B cell (primary cell): ENCODE measurements at regions not wholly inside any gene's neighbourhood (a gene's known extent, or its start where the extent isn't known, plus 50 kb on each side); places are given as distances from the start of the nearest gene placed in this dataset.

Source experiments
- ATAC-seq: fragments of 200-7000 bp; cut with Tn5 transposase; one replicate; pipeline ENCODE4 v1.10.0; 2021; ENCODE audit warnings: low read depth, mild to moderate bottlenecking, moderate number of reproducible peaks, moderate library complexity
- CTCF ChIA-PET: fragments of 350-600 bp; sonication (Branson Sonifier 250); formaldehyde crosslinking; loops from one replicate; lab custom pipeline; 2021; ENCODE audit warnings: antibody characterized with exemption, inconsistent platforms; lab: Charles Lee
- POLR2A ChIA-PET: fragments of 350-600 bp; sonication (Branson Sonifier 250); formaldehyde crosslinking; loops from one replicate; lab custom pipeline; 2021; ENCODE audit warnings: antibody characterized with exemption; lab: Charles Lee
- DNase-seq: peaks from one replicate; pipeline ENCODE4 v3.0.0; 2013
- H2AFZ ChIP-seq: 2 replicates; pipeline ENCODE4 v1.6.1; 2012; ENCODE audit warnings: mild to moderate bottlenecking, low read depth, low read length; ENCODE audit not compliant: insufficient read depth, poor library complexity, severe bottlenecking
- H3K27ac ChIP-seq, 2 donors: 1 replicate in 1 of 2; 2 replicates in 1 of 2; pipeline ENCODE4 v1.5.1; 2012 to 2013; ENCODE audit warnings: low read length in 2 of 2, mild to moderate bottlenecking in 2 of 2, moderate library complexity in 1 of 2
- H3K27me3 ChIP-seq, 4 experiments: fragments of 200-600 bp in 1 of 4; sonication (generic) in 1 of 4; replicated peaks in 1 of 4; 1 replicate in 2 of 4; 2 replicates in 2 of 4; pipeline versions ENCODE4 v1.6.1 to v1.7.0; 2013 to 2016; ENCODE audit warnings: low read length in 3 of 4, mild to moderate bottlenecking in 2 of 4, mixed read lengths in 1 of 4, moderate library complexity in 1 of 4; ENCODE audit not compliant: insufficient read depth in 4 of 4, control insufficient read depth in 3 of 4; ENCODE audit errors: control extremely low read depth in 1 of 4
- H3K36me3 ChIP-seq, 2 experiments: replicated peaks in 1 of 2; 1 replicate in 1 of 2; 2 replicates in 1 of 2; pipeline versions ENCODE4 v1.6.1 to v1.7.1; 2013; ENCODE audit warnings: low read length in 1 of 2; ENCODE audit not compliant: insufficient read depth in 2 of 2, control insufficient read depth in 1 of 2; ENCODE audit errors: control extremely low read depth in 1 of 2, extremely low read depth in 1 of 2
- H3K4me1 ChIP-seq, 2 donors: fragments of 200-600 bp in 1 of 2; sonication (generic) in 1 of 2; 1 replicate in 1 of 2; 2 replicates in 1 of 2; pipeline versions ENCODE4 v1.5.1 to v1.6.1; 2013 to 2017; ENCODE audit warnings: low read length in 2 of 2; ENCODE audit not compliant: control insufficient read depth in 2 of 2, insufficient read depth in 2 of 2
- H3K4me2 ChIP-seq: replicated peaks from 2 replicates; pipeline ENCODE3; 2012; ENCODE audit warnings: mild to moderate bottlenecking, low read depth, low read length; ENCODE audit not compliant: poor library complexity, severe bottlenecking
- H3K4me3 ChIP-seq, 5 experiments: fragments of 200-600 bp in 1 of 5; sonication (generic) in 1 of 5; 1 replicate in 3 of 5; 2 replicates in 2 of 5; pipeline versions ENCODE4 v1.5.1 to v1.7.0; 2011 to 2016; ENCODE audit warnings: low read length in 4 of 5, mild to moderate bottlenecking in 4 of 5, low read depth in 2 of 5, control low read depth in 1 of 5, moderate library complexity in 1 of 5; ENCODE audit not compliant: insufficient read depth in 1 of 5; ENCODE audit errors: control extremely low read depth in 1 of 5, extremely low read depth in 1 of 5
- H3K79me2 ChIP-seq: fragments of 200-600 bp; sonication (generic); one replicate; pipeline ENCODE4 v1.6.0; 2016; ENCODE audit warnings: low read length; ENCODE audit not compliant: control insufficient read depth, insufficient read depth
- H3K9ac ChIP-seq: fragments of 200-600 bp; sonication (generic); 2 replicates; pipeline ENCODE4 v1.6.1; 2017; ENCODE audit warnings: mild to moderate bottlenecking, low read length, moderate library complexity
- H3K9me3 ChIP-seq, 3 donors: one replicate each; pipeline versions ENCODE4 v1.6.1 to v1.7.1; 2013; ENCODE audit warnings: low read length in 2 of 3; ENCODE audit not compliant: control insufficient read depth in 2 of 3, insufficient read depth in 1 of 3; ENCODE audit errors: control extremely low read depth in 1 of 3
- H4K20me1 ChIP-seq: 2 replicates; pipeline ENCODE4 v1.6.0; 2012; ENCODE audit warnings: mild to moderate bottlenecking, low read length; ENCODE audit not compliant: insufficient read depth, control insufficient read depth, poor library complexity, severe bottlenecking
- H3K27ac Mint-ChIP-seq: one replicate; pipeline ENCODE4 v1.8.0; 2021; ENCODE audit warnings: mixed read lengths
- H3K27me3 Mint-ChIP-seq: one replicate; pipeline ENCODE4 v1.8.0; 2021; ENCODE audit warnings: mixed read lengths
- H3K4me1 Mint-ChIP-seq: one replicate; pipeline ENCODE4 v1.8.0; 2021; ENCODE audit warnings: mixed read lengths
- H3K4me3 Mint-ChIP-seq: one replicate; pipeline ENCODE4 v1.8.0; 2021; ENCODE audit warnings: mixed read lengths
- H3K9me3 Mint-ChIP-seq: one replicate; pipeline ENCODE4 v1.8.0; 2022; ENCODE audit warnings: mixed read lengths; ENCODE audit not compliant: insufficient read depth
- CTCF ChIP-seq: fragments of 200-600 bp; IDR thresholded peaks from one replicate; pipeline ENCODE4 v1.8.0; 2022; ENCODE audit warnings: antibody characterized with exemption, mild to moderate bottlenecking
- EZH2 ChIP-seq: IDR thresholded peaks from 2 replicates; pipeline ENCODE4 v1.6.1; 2012; ENCODE audit warnings: borderline replicate concordance, low read depth, mild to moderate bottlenecking, moderate library complexity, low read length; ENCODE audit not compliant: insufficient read depth, poor library complexity, severe bottlenecking
- WGBS: methylation state at CpG from one replicate; pipeline ENCODE4 v1.1.5; 2013; ENCODE audit warnings: missing lambda C conversion rate; ENCODE audit not compliant: insufficient coverage; 5-methylcytosine and 5-hydroxymethylcytosine counted together
- intact Hi-C: fragments of 100-400 bp; cut with micrococcal nuclease; formaldehyde crosslinking; loops from one replicate; pipeline ENCODE4 v1.10.0; 2022

- ChIA-PET POLR2A (no interaction called here), CTCF (no interaction called here)
- DNase-seq: no peak
- Histone ChIP-seq H3K27ac (no peak overlapping the region), H3K27me3 (no peaks in the 10 kb centered on the region), H3K9me3 (no peaks in the 10 kb centered on the region), H3K4me3 (no peak overlapping the region), H3K9ac (no peak overlapping the region), H3K36me3 (no peaks in the 10 kb centered on the region), H2AFZ (no peak overlapping the region), H3K79me2 (no peaks in the 10 kb centered on the region), H4K20me1 (no peaks in the 10 kb centered on the region), H3K4me2 (no peak overlapping the region), H3K4me1 (no peaks in the 10 kb centered on the region)
- TF ChIP-seq EZH2 (no peak), CTCF (no peak)
- Mint-ChIP-seq H3K27ac (no peak overlapping the region), H3K27me3 (no peaks in the 10 kb centered on the region), H3K4me1 (no peaks in the 10 kb centered on the region), H3K4me3 (no peak overlapping the region), H3K9me3 (peaks cover 5% of the 10 kb centered on the region)
- ATAC-seq: no peak
- intact Hi-C loops: no loop called here
These were observed 199.9 kb upstream of the RBMS3 start for GRCh38 chr3:29080967-29081366.

- Mint-ChIP-seq H3K27me3 (no peaks in the 10 kb centered on the region), H3K27ac (no peak overlapping the region), H3K4me1 (no peaks in the 10 kb centered on the region), H3K9me3 (peaks cover 6% of the 10 kb centered on the region), H3K4me3 (no peak overlapping the region)
- ATAC-seq: no peak
- H4K20me1 ChIP-seq: no peaks in the 10 kb centered on the region
- no CpG with 5 or more reads among the region's 2 CpGs for WGBS
- no peak overlapping the region for H3K4me3 ChIP-seq
- H3K9ac ChIP-seq: no peak overlapping the region
- TF ChIP-seq CTCF (no peak), EZH2 (no peak)
- no peaks in the 10 kb centered on the region for H3K9me3 ChIP-seq
- H3K79me2 ChIP-seq: no peaks in the 10 kb centered on the region
- H3K36me3 ChIP-seq: no peaks in the 10 kb centered on the region
- CTCF ChIA-PET: no interaction called here
- no peaks in the 10 kb centered on the region for H3K27me3 ChIP-seq
- H3K27ac ChIP-seq: no peak overlapping the region
- no peak overlapping the region for H2AFZ ChIP-seq
- intact Hi-C loops: no loop called here
- no peaks in the 10 kb centered on the region for H3K4me1 ChIP-seq
- POLR2A ChIA-PET: no interaction called here
- no peak overlapping the region for H3K4me2 ChIP-seq
- no peak for DNase-seq
These were observed 197.8 kb upstream of the RBMS3 start for GRCh38 chr3:29083081-29083480.
